ENCODE measurements at regions not wholly inside any gene's neighbourhood (a gene's known extent, or its start where the extent isn't known, plus 50 kb on each side); places are given as distances from the start of the nearest gene placed in this dataset.

- no peak for DNase-seq
These were observed 173.5 kb downstream of the C5orf15 start for GRCh38 chr5:133794771-133795415.

- DNase-seq = no peak
These were observed 174.5 kb downstream of the C5orf15 start for GRCh38 chr5:133793756-133794465.

- DNase-seq = no peak
These were observed 175.8 kb downstream of the C5orf15 start for GRCh38 chr5:133792655-133793054.

- DNase-seq = no peak
These were observed 176.4 kb downstream of the C5orf15 start for GRCh38 chr5:133792024-133792423.

GRCh38 chr5:133790898-133791297, 177.5 kb downstream of the C5orf15 start:
- no peak for DNase-seq

GRCh38 chr5:133789428-133789827, 177.1 kb upstream of the FSTL4 start:
- DNase-seq = no peak

GRCh38 chr5:133788121-133788520, 175.8 kb upstream of the FSTL4 start:
- no peak for DNase-seq

GRCh38 chr5:133786420-133786819, 174.1 kb upstream of the FSTL4 start:
- no peak for DNase-seq

- DNase-seq = no peak
These were observed 172.8 kb upstream of the FSTL4 start for GRCh38 chr5:133785182-133785581.

GRCh38 chr5:133783481-133783880, 171.1 kb upstream of the FSTL4 start:
- DNase-seq = no peak

GRCh38 chr5:133782736-133783135, 170.4 kb upstream of the FSTL4 start:
- no peak for DNase-seq

GRCh38 chr5:133781436-133782225, 169.3 kb upstream of the FSTL4 start:
- no peak for DNase-seq

- DNase-seq = no peak
These were observed 168.4 kb upstream of the FSTL4 start for GRCh38 chr5:133780619-133781280.

GRCh38 chr5:133779828-133780475, 167.6 kb upstream of the FSTL4 start:
- DNase-seq = no peak

- DNase-seq = no peak
These were observed 166.3 kb upstream of the FSTL4 start for GRCh38 chr5:133778636-133779035.

GRCh38 chr5:133777951-133778350, 165.6 kb upstream of the FSTL4 start:
- DNase-seq = no peak

GRCh38 chr5:133775584-133776304, 163.4 kb upstream of the FSTL4 start:
- no peak for DNase-seq

- DNase-seq = no peak
These were observed 161.2 kb upstream of the FSTL4 start for GRCh38 chr5:133773247-133774202.

GRCh38 chr5:133769842-133770241, 157.5 kb upstream of the FSTL4 start:
- no peak for DNase-seq

- no peak for DNase-seq
These were observed 151.4 kb upstream of the FSTL4 start for GRCh38 chr5:133763744-133764143.

GRCh38 chr5:133761632-133762031, 149.3 kb upstream of the FSTL4 start:
- DNase-seq = no peak

Measured in suppressor macrophage treated with lipopolysaccharide for 4 hours (primary cell).